Neural crest cell (in vitro differentiated cells): ENCODE measurements at regions not wholly inside any gene's neighbourhood (a gene's known extent, or its start where the extent isn't known, plus 50 kb on each side); places are given as distances from the start of the nearest gene placed in this dataset.

Experiments
- DNase-seq: peaks from one replicate; pipeline ENCODE4 v3.0.0; 2021; ENCODE audit warnings: low read depth, mixed read lengths, low spot score
- H3K27ac Mint-ChIP-seq: one replicate; pipeline ENCODE4 v1.8.0; 2021; ENCODE audit warnings: mild to moderate bottlenecking, mixed read lengths; ENCODE audit not compliant: unreplicated experiment
- H3K27me3 Mint-ChIP-seq: 2 replicates; pipeline ENCODE4 v1.8.0; 2021; ENCODE audit warnings: low read depth, mild to moderate bottlenecking, mixed read lengths
- H3K36me3 Mint-ChIP-seq: 2 replicates; pipeline ENCODE4 v1.8.0; 2021; ENCODE audit warnings: low read depth, mild to moderate bottlenecking, mixed read lengths
- H3K4me1 Mint-ChIP-seq: 2 replicates; pipeline ENCODE4 v1.8.0; 2021; ENCODE audit warnings: mixed read lengths
- H3K4me3 Mint-ChIP-seq: one replicate; pipeline ENCODE4 v1.8.0; 2021; ENCODE audit warnings: mild to moderate bottlenecking, mixed read lengths
- H3K9me3 Mint-ChIP-seq: 2 replicates; pipeline ENCODE4 v1.8.0; 2021; ENCODE audit warnings: mixed read lengths
- CTCF ChIP-seq: fragments of 200-600 bp; sonication (generic); conservative IDR thresholded peaks from 2 replicates; pipeline ENCODE4 v1.5.0; 2021; ENCODE audit warnings: antibody characterized with exemption, mild to moderate bottlenecking

DNA sequence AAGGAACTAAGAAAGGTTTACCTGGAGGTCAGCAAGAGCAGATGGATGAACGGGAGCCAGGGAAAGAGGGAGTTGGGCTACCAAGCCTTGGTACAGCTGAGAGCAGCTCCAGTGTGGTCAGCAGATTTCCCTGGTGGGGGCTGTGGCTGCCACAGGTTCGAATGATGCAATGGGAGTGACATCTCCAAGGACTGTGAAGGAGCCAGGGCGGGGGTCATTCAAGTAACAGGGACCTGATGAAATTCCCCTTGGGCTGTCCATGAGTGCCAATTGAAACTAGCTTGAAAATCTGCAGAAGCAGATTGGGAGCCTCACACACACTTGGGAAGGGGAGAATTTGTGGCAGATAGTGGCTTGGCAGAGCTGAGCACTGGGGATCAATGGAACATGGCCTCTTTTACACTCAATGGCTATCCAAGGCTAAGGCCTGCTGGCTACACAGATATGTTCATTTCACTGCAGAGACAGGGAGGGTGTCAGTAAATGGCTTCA lies 247.0 kb upstream of the ECI2 start:
- H3K9me3 Mint-ChIP-seq = peaks cover 9% of the 10 kb centered on the region
- no peak for TF ChIP-seq CTCF
- peaks cover 8% of the 10 kb centered on the region for H3K36me3 Mint-ChIP-seq
- no peak for DNase-seq
- peaks cover 3% of the 10 kb centered on the region for H3K4me1 Mint-ChIP-seq
- no peak overlapping the region for H3K27ac Mint-ChIP-seq
- no peak overlapping the region for H3K4me3 Mint-ChIP-seq
- no peaks in the 10 kb centered on the region for H3K27me3 Mint-ChIP-seq

DNA sequence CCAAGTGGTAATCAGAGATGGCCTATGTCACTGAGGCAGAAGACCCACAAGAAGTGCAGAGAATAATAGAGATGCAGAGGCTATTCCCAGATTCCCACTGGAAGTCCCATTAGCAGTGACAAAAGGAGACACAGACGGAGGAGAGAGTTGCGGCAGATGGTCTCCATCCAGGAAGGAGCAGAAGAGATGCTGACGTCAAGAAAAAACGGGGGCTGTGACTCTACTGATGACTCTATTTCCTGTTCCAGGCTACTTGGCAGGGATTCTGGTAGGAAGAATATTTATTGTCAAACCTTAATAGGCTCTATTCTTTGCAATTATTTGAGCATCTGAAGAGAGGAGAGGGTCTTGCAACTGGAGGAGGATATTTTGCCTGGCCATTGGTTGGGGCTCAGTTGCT lies 246.0 kb upstream of the ECI2 start:
- Mint-ChIP-seq H3K27ac (no peak overlapping the region), H3K4me3 (no peak overlapping the region), H3K27me3 (no peaks in the 10 kb centered on the region), H3K36me3 (peaks cover 8% of the 10 kb centered on the region), H3K9me3 (peaks cover 9% of the 10 kb centered on the region), H3K4me1 (peaks cover 4% of the 10 kb centered on the region)
- no peak for TF ChIP-seq CTCF
- DNase-seq = no peak

DNA sequence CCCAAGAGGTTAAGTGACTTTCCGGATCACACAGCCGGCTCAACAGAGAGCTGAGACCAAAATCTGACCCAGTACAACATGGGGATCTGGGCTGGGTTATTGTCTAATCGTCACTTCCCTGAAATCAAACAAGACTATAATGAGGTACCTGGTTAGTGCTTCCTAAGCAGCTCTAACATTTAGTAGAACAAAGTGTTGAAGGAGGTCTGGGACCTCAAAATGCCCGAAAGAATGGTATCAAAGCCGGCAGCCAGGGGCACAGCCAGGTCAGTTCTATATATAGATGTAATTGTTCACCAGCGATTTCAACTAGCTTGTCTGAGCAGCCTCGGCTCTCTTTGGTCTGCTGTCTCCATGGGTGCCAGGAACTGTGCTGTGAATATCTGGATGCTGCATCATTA lies 245.5 kb upstream of the ECI2 start:
- Mint-ChIP-seq H3K4me1 (peaks cover 4% of the 10 kb centered on the region), H3K27me3 (no peaks in the 10 kb centered on the region), H3K9me3 (peaks cover 9% of the 10 kb centered on the region), H3K27ac (no peak overlapping the region), H3K36me3 (peaks cover 8% of the 10 kb centered on the region), H3K4me3 (no peak overlapping the region)
- no peak for DNase-seq
- no peak for TF ChIP-seq CTCF

DNA sequence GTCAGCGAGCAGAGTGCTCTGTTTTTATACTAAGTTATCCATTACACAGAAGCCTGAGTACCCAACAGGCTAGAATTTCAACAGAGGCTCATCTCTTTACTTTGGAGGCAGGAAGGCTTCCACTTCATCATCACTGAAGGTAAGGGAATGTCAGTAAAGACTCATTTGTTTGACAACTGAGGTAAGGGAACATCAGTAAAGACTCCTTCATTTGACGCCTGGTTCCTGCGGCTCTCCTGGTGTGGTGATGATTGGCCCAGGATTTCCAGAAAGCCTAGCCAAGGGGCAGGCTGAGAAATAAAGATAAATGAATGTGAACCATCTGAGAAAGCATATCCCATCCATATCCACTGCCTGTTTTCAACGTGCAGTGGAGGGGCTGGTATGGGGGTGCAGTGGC lies 244.6 kb upstream of the ECI2 start:
- Mint-ChIP-seq H3K9me3 (peaks cover 6% of the 10 kb centered on the region), H3K4me3 (no peak overlapping the region), H3K36me3 (peaks cover 8% of the 10 kb centered on the region), H3K4me1 (peaks cover 4% of the 10 kb centered on the region), H3K27me3 (peaks cover 2% of the 10 kb centered on the region), H3K27ac (no peak overlapping the region)
- DNase-seq = no peak
- no peak for TF ChIP-seq CTCF

GRCh38 chr6:4378319-4378996 lies 243.1 kb upstream of the ECI2 start:
- Mint-ChIP-seq H3K4me3 (no peak overlapping the region), H3K36me3 (peaks cover 4% of the 10 kb centered on the region), H3K27me3 (peaks cover 4% of the 10 kb centered on the region), H3K27ac (no peak overlapping the region), H3K9me3 (no peaks in the 10 kb centered on the region), H3K4me1 (peaks cover 9% of the 10 kb centered on the region)
- no peak for TF ChIP-seq CTCF
- DNase-seq = no peak
